HG03521 (cell line): ENCODE measurements at regions not wholly inside any gene's neighbourhood (a gene's known extent, or its start where the extent isn't known, plus 50 kb on each side); places are given as distances from the start of the nearest gene placed in this dataset.
"Not testable (repeated sequence)": the region's sequence is repeated elsewhere in the genome, so short reads cannot be mapped to it uniquely, and the experiment has no call there.

Experiments used
- ATAC-seq: cut with Tn5 transposase; IDR thresholded peaks from one replicate; pipeline ENCODE4 v1.9.1; 2021; ENCODE audit warnings: mild to moderate bottlenecking, moderate library complexity; ENCODE audit not compliant: unreplicated experiment

GRCh38 chr11:41675205-41675604, 215.8 kb upstream of the LRRC4C start:
- no peak for ATAC-seq

DNA sequence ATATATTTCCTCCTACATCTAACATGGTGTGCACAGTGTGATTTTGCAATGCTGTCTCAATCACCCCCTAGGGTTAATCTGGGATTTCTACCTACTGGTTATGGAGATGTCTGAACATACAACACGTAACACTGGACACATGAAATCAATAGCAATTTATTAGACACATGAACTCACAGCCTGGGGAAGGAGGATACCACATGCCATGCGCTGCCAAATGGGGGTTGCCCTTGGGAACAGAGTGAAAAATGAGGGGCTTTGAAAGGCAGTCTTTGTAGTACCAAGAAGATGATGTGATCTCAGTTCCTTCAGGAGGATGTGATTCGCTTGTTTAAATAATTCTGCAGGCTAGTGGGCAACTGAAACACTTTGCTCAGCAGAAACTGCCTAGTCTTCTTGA, 253.6 kb upstream of the LRRC4C start:
- ATAC-seq = no peak

GRCh38 chr11:41714101-41714500, 254.6 kb upstream of the LRRC4C start:
- ATAC-seq = no peak

- no peak for ATAC-seq
Measured at GRCh38 chr11:41716862-41717261, 257.4 kb upstream of the LRRC4C start.

DNA sequence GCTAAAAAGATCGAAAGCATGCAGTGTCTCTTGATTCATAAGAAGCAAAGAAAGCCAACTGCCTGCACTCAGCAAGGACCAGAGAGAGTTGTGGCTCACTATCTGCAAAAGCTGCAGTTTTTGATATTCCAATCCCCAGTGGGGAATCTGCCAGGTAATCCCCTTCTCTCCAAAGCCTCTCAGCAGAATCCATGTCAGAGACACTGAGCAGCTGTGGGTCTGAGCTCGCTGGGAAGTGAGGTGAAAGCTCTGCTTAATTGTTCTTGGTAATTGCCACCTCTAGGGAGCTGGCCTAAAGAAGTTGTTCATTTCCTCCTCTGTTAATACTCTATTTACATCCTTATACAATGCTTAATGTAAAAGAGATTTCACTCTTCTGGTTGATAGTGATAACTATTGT, 261.3 kb upstream of the LRRC4C start:
- ATAC-seq = no peak

DNA sequence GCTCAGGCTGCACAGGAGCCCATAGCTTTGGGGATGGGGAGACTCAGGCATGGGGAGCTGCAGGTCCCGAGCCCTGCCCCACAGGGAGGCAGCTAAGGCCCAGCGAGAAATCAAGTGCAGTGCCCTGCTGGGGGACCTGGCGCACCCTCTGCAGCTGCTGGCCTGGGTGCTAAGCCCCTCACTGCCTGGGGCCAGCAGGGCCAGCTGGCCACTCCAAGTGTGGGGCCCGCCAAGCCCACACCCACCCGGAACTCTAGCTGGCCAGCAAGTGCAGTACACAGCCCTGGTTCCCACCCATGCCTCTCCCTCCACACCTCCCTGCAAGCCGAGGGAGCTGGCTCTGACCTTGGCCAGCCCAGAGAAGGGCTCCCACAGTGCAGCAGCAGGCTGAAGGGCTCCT, 268.7 kb upstream of the LRRC4C start:
- ATAC-seq = not testable (repeated sequence)

DNA sequence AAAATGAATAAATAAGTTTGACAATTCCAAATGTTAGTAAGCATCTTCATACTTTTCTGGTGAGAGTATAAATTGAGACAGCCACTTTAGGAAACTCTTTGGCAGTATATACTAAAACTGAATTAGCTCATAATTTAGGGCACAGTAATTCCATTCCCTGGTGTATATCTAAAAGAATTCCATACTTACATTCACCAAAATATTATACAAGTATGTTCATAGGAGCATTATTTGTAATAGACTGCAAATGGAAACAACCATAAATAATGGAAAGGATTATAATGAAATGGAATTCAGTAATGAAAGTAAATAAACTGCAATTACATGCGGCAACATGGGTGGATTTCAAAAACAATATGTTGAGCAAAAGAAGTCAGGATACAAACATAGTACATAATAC, 315.8 kb upstream of the LRRC4C start:
- ATAC-seq = no peak

GRCh38 chr11:41779401-41779960, 320.0 kb upstream of the LRRC4C start:
- ATAC-seq = no peak

- no peak for ATAC-seq
Measured at GRCh38 chr11:41781441-41781840, 322.0 kb upstream of the LRRC4C start.

- no peak for ATAC-seq
Measured at GRCh38 chr11:41784513-41785335, 325.3 kb upstream of the LRRC4C start.

GRCh38 chr11:41786087-41786486, 326.6 kb upstream of the LRRC4C start:
- ATAC-seq = no peak

GRCh38 chr11:41788177-41788576, 328.7 kb upstream of the LRRC4C start:
- ATAC-seq = no peak

- ATAC-seq = no peak
Measured at GRCh38 chr11:41789376-41789775, 329.9 kb upstream of the LRRC4C start.

- no peak for ATAC-seq
Measured at GRCh38 chr11:41795004-41795403, 335.6 kb upstream of the LRRC4C start.

DNA sequence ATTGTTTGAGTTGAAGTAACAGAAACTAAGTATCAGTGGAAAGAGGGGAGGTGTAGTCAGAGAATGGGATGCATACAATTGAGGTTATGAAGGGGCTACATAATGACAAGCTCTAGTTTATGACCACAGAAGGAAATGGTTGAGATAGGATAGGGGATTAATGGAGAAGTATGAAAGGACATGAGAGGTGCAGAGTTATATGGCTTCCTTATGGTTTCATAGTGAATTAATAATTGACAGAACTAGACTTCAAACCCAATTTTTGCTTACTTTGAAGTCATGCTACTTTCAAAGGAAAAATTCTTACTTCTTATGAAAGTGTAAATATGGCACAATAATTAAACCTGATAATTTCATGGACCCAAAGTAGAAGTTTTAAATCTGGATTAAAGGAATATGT, 340.3 kb upstream of the LRRC4C start:
- no peak for ATAC-seq

DNA sequence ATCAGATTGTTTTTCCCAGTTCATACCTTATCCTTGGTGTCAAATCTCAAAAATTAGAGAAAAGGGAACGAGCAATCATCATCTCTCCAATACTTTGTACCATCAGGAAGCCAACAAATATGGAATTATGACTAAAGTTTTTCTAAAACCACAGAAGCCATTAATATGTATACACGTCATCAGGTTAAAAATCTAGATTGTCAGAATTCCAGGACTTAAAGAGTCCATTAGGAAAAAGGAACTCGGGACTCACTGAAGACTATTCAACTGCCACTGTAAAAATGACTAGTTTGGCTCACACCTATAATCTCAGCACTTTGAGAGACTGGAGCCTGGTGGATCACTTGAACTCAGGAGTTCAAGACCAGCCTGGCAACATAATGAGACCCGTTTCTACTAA, 344.4 kb upstream of the LRRC4C start:
- ATAC-seq = no peak

DNA sequence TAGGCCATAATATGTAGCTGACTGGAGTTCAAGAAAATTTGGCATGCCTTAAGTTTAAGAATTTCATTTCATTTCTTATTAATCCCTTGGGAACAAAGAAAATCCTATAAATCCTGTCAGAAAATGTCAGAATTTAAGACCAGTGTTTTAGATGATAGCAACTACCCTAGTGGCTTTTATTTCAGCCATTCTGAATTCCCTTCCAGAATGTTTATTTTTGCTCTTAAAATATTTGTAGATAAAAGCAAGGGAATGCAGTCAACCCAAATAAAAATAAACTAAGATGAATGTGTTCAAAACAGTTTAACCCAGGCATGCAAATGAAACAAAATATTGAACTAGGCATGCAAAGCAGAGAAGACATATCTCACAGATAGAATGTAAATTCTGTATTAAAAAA, 356.9 kb upstream of the LRRC4C start:
- no peak for ATAC-seq

DNA sequence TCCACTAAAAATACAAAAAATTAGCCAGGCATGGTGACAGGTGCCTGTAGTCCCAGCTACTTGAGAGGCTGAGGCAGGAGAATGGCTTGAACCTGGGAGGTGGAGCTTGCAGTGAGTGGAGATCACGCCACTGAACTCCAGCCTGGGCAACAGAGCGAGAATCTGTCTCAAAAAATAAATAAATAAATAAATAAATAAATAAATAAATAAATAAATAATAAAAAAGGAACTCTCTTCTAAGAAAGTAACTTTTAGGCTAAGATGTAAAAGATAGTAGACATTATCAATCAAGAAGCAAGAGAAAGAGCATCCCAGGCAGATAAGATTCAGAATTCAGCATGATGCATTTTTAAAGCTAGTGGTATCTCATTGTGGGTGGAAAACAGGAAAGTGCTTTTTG, 364.8 kb upstream of the LRRC4C start:
- not testable (repeated sequence) for ATAC-seq

DNA sequence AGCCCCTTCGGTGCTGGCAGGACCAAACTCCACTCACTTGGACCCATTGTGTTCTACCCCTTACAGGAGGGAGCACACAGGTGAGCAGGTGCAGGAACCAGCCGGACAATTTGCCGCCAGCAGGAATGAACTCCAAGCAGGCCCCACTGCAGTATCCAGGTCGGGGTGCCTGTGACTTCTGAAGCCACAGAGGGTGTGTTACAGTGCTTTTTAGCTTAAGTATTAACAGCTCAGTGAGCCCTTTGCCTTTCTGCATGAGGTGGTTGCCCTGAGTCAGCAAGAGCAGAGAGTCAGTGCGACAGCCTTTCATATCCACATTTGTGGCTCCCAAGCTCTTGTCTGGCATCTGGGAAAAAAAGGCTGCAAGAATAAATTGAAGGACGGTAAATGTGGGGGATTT, 366.6 kb upstream of the LRRC4C start:
- ATAC-seq = no peak

DNA sequence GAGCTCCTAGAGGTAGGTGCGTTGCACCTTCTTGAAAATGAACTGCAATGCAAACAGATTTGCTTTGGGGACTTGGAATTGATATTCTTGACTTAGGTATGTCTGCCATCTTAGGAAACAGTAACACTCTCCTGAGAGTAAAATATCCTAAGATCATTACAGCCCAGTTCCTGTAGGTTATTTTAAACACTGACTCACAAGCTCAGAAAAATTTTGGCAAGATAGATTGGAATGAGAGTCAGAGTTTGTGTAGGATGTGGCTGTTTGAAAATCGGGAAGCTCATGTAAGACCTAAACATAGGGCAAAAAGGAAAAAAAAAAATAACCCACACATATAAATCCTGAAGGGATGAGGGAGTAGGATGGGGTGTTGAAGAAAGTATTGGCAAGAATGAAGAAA, 377.0 kb upstream of the LRRC4C start:
- ATAC-seq = no peak

DNA sequence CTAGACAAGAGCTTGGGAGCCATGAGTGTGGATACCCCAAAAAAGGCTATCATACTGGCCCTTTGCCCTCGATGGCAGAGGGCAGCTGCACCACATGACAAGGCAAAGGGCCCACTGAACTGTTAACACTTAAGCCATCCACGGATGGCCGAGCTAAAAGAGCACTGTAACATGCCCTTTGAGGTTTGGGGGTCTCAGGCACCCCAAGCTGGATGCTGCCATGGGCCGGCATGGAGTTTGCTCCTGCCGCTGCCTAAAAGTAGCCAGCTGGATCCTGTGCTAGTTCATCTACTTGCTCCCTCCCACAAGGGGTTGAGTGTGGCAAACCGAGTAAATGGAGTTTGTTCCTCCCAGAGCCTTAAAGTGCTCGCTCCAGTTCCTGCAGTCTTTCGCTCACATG, 383.2 kb upstream of the LRRC4C start:
- ATAC-seq = no peak

DNA sequence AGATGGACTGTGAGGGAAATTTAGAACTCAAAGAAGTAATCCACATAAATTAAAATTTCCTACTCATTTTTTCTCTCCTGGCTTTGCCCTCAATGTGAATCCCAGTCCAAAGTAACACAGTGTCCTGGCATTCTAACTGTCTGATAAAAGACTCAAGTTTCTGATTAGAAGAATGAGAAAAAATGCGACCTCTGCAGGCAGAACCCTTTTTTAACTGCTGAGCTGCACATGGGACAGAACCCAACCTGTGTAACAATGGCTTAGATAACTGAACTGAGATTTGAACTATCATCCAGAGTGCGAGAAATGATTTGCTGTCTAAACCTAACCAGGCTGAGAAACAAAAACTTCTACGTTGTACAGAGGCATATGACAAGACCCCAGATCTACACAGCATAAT, 385.6 kb upstream of the LRRC4C start:
- ATAC-seq = no peak

DNA sequence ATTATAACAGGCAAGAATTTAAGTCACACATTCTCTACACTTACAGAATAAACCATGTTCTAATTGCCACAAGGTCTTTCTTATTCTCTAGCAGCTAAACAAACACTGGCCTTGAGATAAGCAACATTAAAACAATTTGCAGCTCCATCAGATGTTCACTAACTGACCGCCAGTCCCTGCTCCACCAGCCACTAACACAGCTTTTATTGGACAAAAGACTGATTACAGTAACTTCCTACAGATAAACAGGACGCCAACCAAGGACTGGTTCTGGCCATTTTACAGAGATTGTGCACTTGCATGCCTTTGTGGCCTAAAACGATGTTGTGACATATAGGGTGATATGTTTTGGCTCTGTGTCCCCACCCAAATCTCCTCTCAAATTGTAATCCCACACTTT, 388.9 kb upstream of the LRRC4C start:
- no peak for ATAC-seq
